Heart right ventricle (tissue), 16 donors: ENCODE measurements at regions not wholly inside any gene's neighbourhood (a gene's known extent, or its start where the extent isn't known, plus 50 kb on each side); places are given as distances from the start of the nearest gene placed in this dataset.

Source experiments
- ATAC-seq, 8 donors: fragments of 200-7000 bp; cut with Tn5 transposase; one replicate each; pipeline ENCODE4 v1.9.1; 2020; ENCODE audit warnings: mild to moderate bottlenecking in 8 of 8, moderate library complexity in 8 of 8, moderate number of reproducible peaks in 1 of 8
- DNase-seq, 2 donors: peaks; one replicate each; pipeline ENCODE4 v3.0.0-alpha.2; 2020
- H3K27ac ChIP-seq, 10 donors: fragments of 200-600 bp; sonication (generic) in 2 of 10; one replicate each; pipeline versions ENCODE4 v1.5.0 to v1.8.0; 2020 to 2022; ENCODE audit warnings: mild to moderate bottlenecking in 3 of 10
- H3K27me3 ChIP-seq, 7 donors: fragments of 200-600 bp; one replicate each; pipeline ENCODE4 v1.8.0; 2021 to 2022; ENCODE audit warnings: mild to moderate bottlenecking in 2 of 7
- H3K36me3 ChIP-seq, 9 donors: fragments of 200-600 bp; sonication (generic) in 1 of 9; one replicate each; pipeline versions ENCODE4 v1.5.0 to v1.8.0; 2020 to 2022; ENCODE audit warnings: mild to moderate bottlenecking in 2 of 9
- H3K4me1 ChIP-seq, 9 donors: fragments of 200-600 bp; sonication (generic) in 1 of 9; one replicate each; pipeline versions ENCODE4 v1.5.0 to v1.8.0; 2020 to 2022; ENCODE audit warnings: mild to moderate bottlenecking in 4 of 9
- H3K4me3 ChIP-seq, 10 donors: fragments of 200-600 bp; sonication (generic) in 2 of 10; one replicate each; pipeline versions ENCODE4 v1.5.0 to v1.8.0; 2020 to 2022; ENCODE audit warnings: mild to moderate bottlenecking in 7 of 10, moderate library complexity in 2 of 10
- H3K9me3 ChIP-seq, 11 donors: fragments of 200-600 bp in 10 of 11; sonication (generic) in 2 of 11; one replicate each; pipeline versions ENCODE4 v1.5.0 to v1.8.0; 2013 to 2022; ENCODE audit warnings: mild to moderate bottlenecking in 2 of 11, control low read depth in 1 of 11, moderate library complexity in 1 of 11
- CTCF ChIP-seq, 9 donors: fragments of 200-600 bp; sonication (generic) in 2 of 9; IDR thresholded peaks; one replicate each; pipeline versions ENCODE4 v1.5.0 to v1.8.0; 2021 to 2022; ENCODE audit warnings: antibody characterized with exemption in 9 of 9, mild to moderate bottlenecking in 5 of 9, moderate library complexity in 1 of 9
- WGBS, 2 donors: extraction: QIAGEN DNeasy Blood & Tissue Kit; methylation state at CpG; one replicate each; pipeline ENCODE4 v1.1.7; 2013; ENCODE audit warnings: inconsistent platforms in 1 of 2; 5-methylcytosine and 5-hydroxymethylcytosine counted together
- intact Hi-C, 10 donors: fragments of 100-400 bp; cut with DNase I; formaldehyde crosslinking; loops; one replicate each; pipeline versions ENCODE4 v1.11.1 to v1.14.2; 2022
- donor health status: Arrhythmogenic right ventricular cardiomyopathy.
- donor health status: ischemic (EF 13 %, LVEDD 7.1; RV severe dilation, severe dysfunction).
- donor health status: healthy with polysubstance abuse.
- donor health status: DM: no; HTN: yes; CAD: no.
- donor health status: DM: no; HTN: no; CAD: no.
- donor health status: ischemic (EF 25% LVEDD 6.9; RV normal size, moderate dysfunction).
- donor health status: ischemic (EF 25% LVEDD 5.7; RV mildly dilated, moderate dysfunction).
- donor health status: healthy.
- donor health status: DM: yes; HTN: yes; CAD: no.
- donor health status: Ischemic cardiomyopathy.
- donor health status: ischemic (EF 35%, LVEDD 5.7; RV mildly dilated, moderate dysfunction).
- donor health status: nonischemic (EF 11% LVEDD 7.7; RV severe dilation, severe dysfunction).
- donor health status: DM: yes; HTN: yes; CAD: no.
- donor health status: PGD.
- donor health status: ischemic (EF 29% LVEDD 5.4; RV normal size, mild dysfunction).
- donor health status: nonischemic (EF 23%, LVEDD 6.1; RV moderate dilation, normal function).

GRCh38 chr11:69892237-69892985 lies 73.2 kb upstream of the FGF3 start:
- DNase-seq, result no peak
- peaks cover 0 to 14% (median 0%) of the 10 kb centered on the region in 9 donors for H3K4me1 ChIP-seq
- intact Hi-C loops, result loop anchor here in 2 of 10 donors (5.0 kb wide), 2 partner anchors 190 to 195 kb away; partner anchors contain the start of gene FGF19 (in 1 of the 2)

GRCh38 chr11:69892986-69893555 lies 73.9 kb upstream of the FGF3 start:
- H3K27ac ChIP-seq, result no peak overlapping the region
- DNase-seq, result no peak
- ATAC-seq, result peak in 3 of 8 donors; percentile 3 to 48 (median 25)
- WGBS, 2 donors, result 44 to 55% methylated on average over 11 of the region's 11 CpGs
- peaks cover 0 to 14% (median 0%) of the 10 kb centered on the region in 9 donors for H3K4me1 ChIP-seq
- no peak overlapping the region for H3K4me3 ChIP-seq
- no peaks in the 10 kb centered on the region for H3K9me3 ChIP-seq
- H3K36me3 ChIP-seq, result no peaks in the 10 kb centered on the region
- TF ChIP-seq CTCF (IDR thresholded peaks at IDR 0.05), result no peak
- intact Hi-C loops, result loop anchor here in 2 of 10 donors (5.0 kb wide), 2 partner anchors 191 to 196 kb away; partner anchors contain the start of gene FGF19 (in 1 of the 2)
- H3K27me3 ChIP-seq, result peaks cover 0 to 65% (median 47%) of the 10 kb centered on the region in 7 donors

More at GRCh38 chr11:69892237-69892985, 73.2 kb upstream of the FGF3 start:
- no peaks in the 10 kb centered on the region for H3K36me3 ChIP-seq
- no peaks in the 10 kb centered on the region for H3K9me3 ChIP-seq
- ATAC-seq, result no peak
- peaks cover 0 to 63% (median 42%) of the 10 kb centered on the region in 7 donors for H3K27me3 ChIP-seq
- no peak overlapping the region for H3K27ac ChIP-seq
- WGBS, 2 donors, result 74% methylated on average over 29 of the region's 29 CpGs
- no peak for TF ChIP-seq CTCF (IDR thresholded peaks at IDR 0.05)
- no peak overlapping the region for H3K4me3 ChIP-seq

- intact Hi-C loops, result loop anchor here in 2 of 10 donors (5.0 kb wide), 2 partner anchors 191 to 196 kb away; partner anchors contain the start of gene FGF19 (in 1 of the 2)
- Histone ChIP-seq H3K4me3 (no peak overlapping the region), H3K9me3 (no peaks in the 10 kb centered on the region), H3K27me3 (peaks cover 0 to 64% (median 46%) of the 10 kb centered on the region in 7 donors), H3K27ac (no peak overlapping the region), H3K36me3 (no peaks in the 10 kb centered on the region), H3K4me1 (peaks cover 0 to 14% (median 0%) of the 10 kb centered on the region in 9 donors)
- TF ChIP-seq CTCF (IDR thresholded peaks at IDR 0.05), result no peak
- ATAC-seq (no peak), DNase-seq (no peak)
- 75 to 77% methylated on average over 10 of the region's 10 CpGs for WGBS, 2 donors
Measured at GRCh38 chr11:69893631-69894030, 74.4 kb upstream of the FGF3 start.

DNA sequence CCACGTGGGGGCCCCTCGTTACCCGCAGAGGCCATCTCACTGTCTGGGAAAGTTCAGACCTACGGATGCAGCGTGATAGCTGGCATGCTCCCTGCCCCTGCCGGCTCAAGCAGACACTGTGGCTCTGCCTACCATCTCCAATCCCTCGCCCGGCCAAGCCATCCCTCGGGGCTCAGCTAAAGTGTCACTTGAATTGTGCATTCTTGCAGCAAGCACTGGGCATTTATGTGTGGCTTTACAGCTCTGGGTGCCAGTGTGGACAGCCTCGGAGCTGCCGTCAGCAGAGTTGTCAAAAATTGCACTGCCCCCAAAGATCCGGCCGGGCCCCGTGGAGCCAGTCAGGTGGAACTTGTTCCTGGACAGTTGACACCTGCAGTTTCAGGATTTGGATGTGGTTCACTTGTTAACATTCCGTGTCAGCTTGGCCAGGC lies 75.0 kb upstream of the FGF3 start:
- no peak for TF ChIP-seq CTCF (IDR thresholded peaks at IDR 0.05)
- no peaks in the 10 kb centered on the region for H3K9me3 ChIP-seq
- 83 to 85% methylated on average over 15 of the region's 15 CpGs for WGBS, 2 donors
- H3K4me3 ChIP-seq, result no peak overlapping the region
- ATAC-seq (no peak), DNase-seq (no peak)
- H3K27me3 ChIP-seq, result peaks cover 0 to 58% (median 41%) of the 10 kb centered on the region in 7 donors
- H3K27ac ChIP-seq, result no peak overlapping the region
- intact Hi-C loops, result loop anchor here in 2 of 10 donors (5.0 kb wide), 2 partner anchors 192 to 197 kb away; partner anchors contain the start of gene FGF19 (in 1 of the 2)
- no peaks in the 10 kb centered on the region for H3K36me3 ChIP-seq
- peaks cover 0 to 14% (median 0%) of the 10 kb centered on the region in 9 donors for H3K4me1 ChIP-seq
